CD1c-positive myeloid dendritic cell (primary cell): ENCODE measurements at regions not wholly inside any gene's neighbourhood (a gene's known extent, or its start where the extent isn't known, plus 50 kb on each side); places are given as distances from the start of the nearest gene placed in this dataset.
"Not testable (repeated sequence)": the region's sequence is repeated elsewhere in the genome, so short reads cannot be mapped to it uniquely, and the experiment has no call there.

Experiments used
- DNase-seq: peaks from one replicate; pipeline ENCODE4 v3.0.0-alpha.2; 2016; ENCODE audit errors: extremely low spot score

DNA sequence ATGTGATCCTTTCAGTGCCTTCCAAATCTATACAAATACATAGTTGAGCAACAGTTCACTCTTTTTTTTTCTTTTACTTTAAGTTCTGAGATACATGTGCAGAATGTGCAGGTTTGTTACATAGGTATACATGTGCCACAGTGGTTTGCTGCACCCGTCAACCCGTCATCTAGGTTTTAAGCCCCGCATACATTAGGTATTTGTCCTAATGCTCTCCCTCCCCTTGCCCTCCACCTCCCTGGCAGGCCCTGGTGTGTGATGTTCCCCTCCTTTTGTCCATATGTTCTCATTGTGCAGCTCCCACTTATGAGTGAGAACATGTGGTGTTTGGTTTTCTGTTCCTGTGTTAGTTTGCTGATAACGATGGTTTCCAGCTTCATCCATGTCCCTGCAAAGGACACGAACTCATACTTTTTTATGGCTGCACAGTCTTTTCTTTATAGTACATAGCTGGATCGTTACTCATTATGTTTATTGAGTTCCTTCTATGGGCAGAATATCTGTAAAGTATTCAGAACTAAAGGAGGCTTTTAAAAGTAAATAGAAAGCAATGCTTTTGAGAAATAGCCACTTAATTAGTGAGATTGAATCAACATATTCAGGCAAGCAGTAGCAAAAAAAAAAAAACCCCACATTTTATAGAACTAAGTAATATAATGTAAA lies 131.6 kb upstream of the POT1 start:
- not testable (repeated sequence) for DNase-seq

DNA sequence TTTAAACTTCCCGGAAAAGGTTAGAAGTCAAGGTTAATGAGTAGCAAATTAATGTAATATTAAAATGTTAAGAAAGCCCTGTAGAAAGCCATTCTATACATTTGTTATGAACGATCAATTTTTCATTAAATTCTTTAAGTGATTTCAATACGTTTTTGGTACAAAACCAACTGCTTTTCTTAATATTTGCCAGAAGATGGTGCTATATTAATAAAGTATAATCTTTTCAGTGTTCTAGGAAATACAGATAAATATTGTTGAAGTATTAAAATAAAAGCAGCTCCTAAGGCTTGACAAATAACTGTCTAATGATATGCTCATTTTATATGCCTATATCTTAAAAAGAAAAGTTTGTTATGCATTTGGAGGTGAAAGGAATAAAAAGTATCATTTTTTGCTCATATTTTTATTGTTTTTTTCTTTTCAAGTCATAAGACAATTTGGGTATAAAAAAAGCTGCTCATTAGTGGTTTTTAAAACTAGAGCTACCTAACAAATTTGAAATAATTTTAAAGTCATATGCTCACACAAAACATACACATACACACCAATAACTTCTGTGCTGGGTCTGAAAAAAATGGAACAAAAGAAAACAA lies 130.3 kb upstream of the POT1 start:
- no peak for DNase-seq

GRCh38 chr7:125057963-125058362 lies 128.3 kb upstream of the POT1 start:
- DNase-seq = no peak

GRCh38 chr7:125055376-125055775 lies 125.8 kb upstream of the POT1 start:
- DNase-seq = no peak

GRCh38 chr7:125046767-125047166 lies 117.1 kb upstream of the POT1 start:
- DNase-seq = no peak

GRCh38 chr7:125033506-125033905 lies 103.9 kb upstream of the POT1 start:
- no peak for DNase-seq

DNA sequence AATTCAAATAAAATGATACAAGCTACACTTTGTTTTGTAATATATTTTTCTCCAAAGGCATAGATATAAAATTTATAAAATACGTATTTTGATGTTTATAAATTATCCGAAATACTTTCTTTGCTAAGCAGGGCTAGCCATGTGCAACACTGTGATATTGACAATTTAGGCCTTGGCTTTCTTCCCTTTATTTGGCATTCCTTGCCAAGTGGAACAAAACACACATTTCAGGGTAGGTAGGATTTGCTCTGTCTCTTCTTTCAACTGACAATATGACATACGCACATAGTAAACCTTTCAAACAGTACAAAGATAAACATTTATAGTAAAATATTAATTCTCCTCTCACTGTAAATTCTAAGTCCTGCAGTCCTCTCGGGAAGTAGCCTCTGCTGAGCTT lies 103.3 kb upstream of the POT1 start:
- DNase-seq = no peak

DNA sequence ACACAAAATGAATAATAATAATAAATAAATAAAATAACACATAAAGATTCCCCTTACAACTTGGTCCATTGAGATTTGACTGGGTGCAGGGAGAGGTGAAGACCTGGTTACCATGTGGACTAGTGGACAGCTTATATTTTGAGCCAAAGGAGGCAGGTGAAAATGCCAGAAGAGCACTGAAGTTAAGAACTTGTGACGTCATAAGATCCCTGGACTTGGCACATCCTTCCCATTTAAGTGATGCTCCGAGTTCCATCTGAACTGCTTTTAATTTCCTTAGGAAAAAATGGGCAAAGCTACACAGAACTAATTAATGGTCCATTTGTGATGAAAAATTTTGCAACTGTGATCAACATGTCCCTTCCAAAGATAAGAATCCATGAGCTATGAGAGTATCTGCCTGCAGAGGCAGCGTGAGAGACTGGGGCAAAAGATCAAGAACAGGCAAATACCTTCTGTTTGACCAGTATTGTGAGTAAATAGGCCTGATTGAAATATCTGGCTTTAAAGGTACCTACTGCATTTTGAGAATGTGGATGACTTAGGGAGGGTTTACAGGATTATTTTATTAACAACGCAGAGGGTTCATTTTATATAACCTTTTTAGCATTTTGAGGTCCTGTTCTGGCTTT lies 101.2 kb upstream of the POT1 start:
- DNase-seq = no peak

DNA sequence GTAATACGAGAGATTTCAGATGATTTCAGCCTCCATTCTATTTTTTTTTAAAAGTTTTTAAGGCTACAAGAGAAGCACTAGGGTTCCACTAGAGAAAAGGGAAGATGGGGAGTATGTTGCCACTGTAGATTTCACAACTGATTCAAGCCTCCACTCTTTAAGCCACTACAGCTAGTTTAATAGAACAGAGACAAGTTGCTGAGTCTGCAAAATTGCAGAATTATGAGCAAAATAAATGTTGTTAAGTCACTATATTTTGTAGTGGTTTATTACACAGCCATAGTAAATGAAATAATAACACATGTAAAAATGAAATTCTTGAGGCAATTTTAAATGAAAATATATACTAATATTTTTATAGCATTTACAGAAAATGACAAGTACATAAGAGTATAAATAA lies 96.0 kb upstream of the POT1 start:
- DNase-seq = no peak

- DNase-seq = no peak
These were observed 91.2 kb upstream of the POT1 start for GRCh38 chr7:125020801-125021200.

DNA sequence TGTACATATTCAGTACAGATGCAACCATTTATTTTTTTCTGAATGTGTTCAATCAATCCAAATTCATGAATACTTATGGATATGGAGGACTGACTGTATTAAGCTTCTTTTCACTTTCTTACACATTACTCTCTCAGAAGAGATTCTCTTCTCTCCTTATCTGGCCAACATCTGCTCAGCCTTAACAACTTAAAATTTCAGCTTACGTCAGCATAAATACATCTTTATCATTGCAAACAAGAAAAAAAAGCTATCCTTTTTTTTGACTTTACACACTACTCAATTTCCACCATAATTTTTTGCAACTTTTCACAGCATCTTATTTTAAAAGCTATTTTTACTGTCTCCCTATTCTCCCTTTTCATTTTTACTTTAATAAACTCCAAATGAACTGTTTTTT lies 80.9 kb upstream of the POT1 start:
- no peak for DNase-seq

DNA sequence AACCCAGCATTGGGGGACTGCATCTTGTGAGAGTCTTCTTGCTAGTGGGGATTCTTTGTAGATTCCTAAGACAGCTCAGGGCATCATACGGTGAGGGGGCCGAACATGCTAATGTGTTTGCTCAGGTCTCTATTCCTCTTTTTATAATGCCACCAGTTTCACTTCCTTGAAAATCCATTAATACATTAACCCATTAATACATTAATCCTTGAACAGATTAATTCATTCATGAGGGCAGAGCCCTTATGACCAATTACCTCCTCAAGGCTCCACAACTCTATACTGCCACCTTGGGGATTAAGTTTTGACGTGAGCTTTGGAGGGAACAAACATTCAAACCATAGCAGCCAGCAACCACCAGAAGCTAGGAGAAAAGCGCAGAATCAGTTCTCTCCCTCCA lies 67.2 kb upstream of the POT1 start:
- DNase-seq = no peak

GRCh38 chr7:124992851-124993562 lies 63.4 kb upstream of the POT1 start:
- DNase-seq = no peak

GRCh38 chr7:124989911-124990310 lies 60.3 kb upstream of the POT1 start:
- no peak for DNase-seq
